Panc1 (cell line): ENCODE measurements at regions not wholly inside any gene's neighbourhood (a gene's known extent, or its start where the extent isn't known, plus 50 kb on each side); places are given as distances from the start of the nearest gene placed in this dataset.
"Not testable (repeated sequence)": the region's sequence is repeated elsewhere in the genome, so short reads cannot be mapped to it uniquely, and the experiment has no call there.

Source experiments
- ATAC-seq: fragments of 200-7000 bp; cut with Tn5 transposase; 2 replicates; pipeline ENCODE4 v1.9.1; 2020; ENCODE audit warnings: mild to moderate bottlenecking, moderate library complexity
- BruUV-seq: library from RNA; stranded (reverse); fragments of 400-500 nt; replicated peaks from 2 replicates; lab custom pipeline; 2021; lab: Mats Ljungman, UMichigan
- CTCF ChIA-PET: fragments of 300-600 bp; sonication (Branson Sonifier 250); formaldehyde crosslinking; loops from one replicate; lab custom pipeline; 2022; ENCODE audit warnings: antibody characterized with exemption; lab: Charles Lee
- POLR2A ChIA-PET: fragments of 300-600 bp; sonication (Branson Sonifier 250); formaldehyde crosslinking; loops from one replicate; lab custom pipeline; 2022; ENCODE audit warnings: antibody characterized with exemption; lab: Charles Lee
- DNase-seq: peaks from one replicate; pipeline ENCODE4 v3.0.0-alpha.2; 2010; ENCODE audit warnings: low read depth, low spot score
- H3K27ac ChIP-seq: 2 replicates; pipeline ENCODE4 v1.5.1; 2011; ENCODE audit warnings: mild to moderate bottlenecking, low read length, inconsistent platforms
- H3K27me3 ChIP-seq: fragments of 200-500 bp; sonication (Bioruptor generic); 2 replicates; pipeline ENCODE4 v1.6.0; 2014; ENCODE audit warnings: low read length, inconsistent platforms; ENCODE audit not compliant: control insufficient read depth, insufficient read depth
- H3K36me3 ChIP-seq: fragments of 200-500 bp; sonication (Bioruptor generic); 2 replicates; pipeline ENCODE4 v1.5.1; 2014; ENCODE audit warnings: inconsistent platforms, mild to moderate bottlenecking, low read length, moderate library complexity; ENCODE audit not compliant: control insufficient read depth, insufficient read depth
- H3K4me1 ChIP-seq: 2 replicates; pipeline ENCODE4 v1.5.1; 2011; ENCODE audit warnings: inconsistent platforms, mild to moderate bottlenecking, low read length, moderate library complexity; ENCODE audit not compliant: control insufficient read depth, insufficient read depth
- H3K4me3 ChIP-seq, 2 experiments: 2 replicates each; pipeline ENCODE4 v1.5.1; 2011 to 2012; ENCODE audit warnings: low read depth in 2 of 2, low read length in 2 of 2, mild to moderate bottlenecking in 2 of 2, inconsistent platforms in 1 of 2, moderate library complexity in 1 of 2
- H3K9me3 ChIP-seq: fragments of 200-500 bp; sonication (Bioruptor generic); 2 replicates; pipeline ENCODE4 v1.5.1; 2014; ENCODE audit warnings: low read depth, mild to moderate bottlenecking, inconsistent platforms, low read length, moderate library complexity; ENCODE audit not compliant: control insufficient read depth, insufficient read depth
- POLR2AphosphoS5 ChIP-seq: IDR thresholded peaks from 2 replicates; pipeline ENCODE4 v1.6.1; 2012; ENCODE audit warnings: mild to moderate bottlenecking, low read depth, low read length, moderate library complexity
- REST ChIP-seq, 2 experiments: IDR thresholded peaks; 2 replicates each; pipeline ENCODE4 v1.6.1; 2011 to 2012; ENCODE audit warnings: low read depth in 2 of 2, control low read depth in 1 of 2, low read length in 1 of 2, mild to moderate bottlenecking in 1 of 2, moderate library complexity in 1 of 2; ENCODE audit not compliant: insufficient read depth in 1 of 2
- TCF7L2 ChIP-seq: IDR thresholded peaks from 2 replicates; pipeline ENCODE4 v1.6.1; 2011; ENCODE audit warnings: mild to moderate bottlenecking, low read depth, low read length, inconsistent platforms
- in situ Hi-C: cut with HindIII; loops from 2 replicates; pipeline ENCODE4 v1.10.0; 2016; ENCODE audit warnings: low sequenced_read_pairs, low pct_unique_long_range_greater_than_20kb
- intact Hi-C: fragments of 100-400 bp; cut with micrococcal nuclease; formaldehyde crosslinking; loops from one replicate; pipeline ENCODE4 v1.10.0; 2022; ENCODE audit not compliant: unreplicated experiment
- TF ChIP-seq, protein P1 (sequence below): fragments of 450-650 bp; IDR thresholded peaks from 2 replicates; pipeline ENCODE4 v1.5.1; 2017; ENCODE audit warnings: mild to moderate bottlenecking

- ChIA-PET POLR2A (no interaction called here), CTCF (no interaction called here)
- DNase-seq (no peak), ATAC-seq (no peak)
- no TSS peak for BruUV-seq
- Histone ChIP-seq H3K27ac (peak overlapping the region; percentile 68), H3K27me3 (no peaks in the 10 kb centered on the region), H3K36me3 (no peaks in the 10 kb centered on the region), H3K4me1 (no peaks in the 10 kb centered on the region; the same call in 1 of the 2 replicates), H3K4me3 (no peak overlapping the region), H3K9me3 (no peaks in the 10 kb centered on the region)
- in situ Hi-C loops, result no loop called here
- no peak for TF ChIP-seq TCF7L2
- TF ChIP-seq POLR2AphosphoS5, result no peak
- TF ChIP-seq REST (IDR thresholded peaks at IDR 0.05; ENCODE audit: insufficient read depth in 1 of 2, low read depth in 2 of 2, low read length in 1 of 2), result no peak
- TF ChIP-seq, protein P1, sequence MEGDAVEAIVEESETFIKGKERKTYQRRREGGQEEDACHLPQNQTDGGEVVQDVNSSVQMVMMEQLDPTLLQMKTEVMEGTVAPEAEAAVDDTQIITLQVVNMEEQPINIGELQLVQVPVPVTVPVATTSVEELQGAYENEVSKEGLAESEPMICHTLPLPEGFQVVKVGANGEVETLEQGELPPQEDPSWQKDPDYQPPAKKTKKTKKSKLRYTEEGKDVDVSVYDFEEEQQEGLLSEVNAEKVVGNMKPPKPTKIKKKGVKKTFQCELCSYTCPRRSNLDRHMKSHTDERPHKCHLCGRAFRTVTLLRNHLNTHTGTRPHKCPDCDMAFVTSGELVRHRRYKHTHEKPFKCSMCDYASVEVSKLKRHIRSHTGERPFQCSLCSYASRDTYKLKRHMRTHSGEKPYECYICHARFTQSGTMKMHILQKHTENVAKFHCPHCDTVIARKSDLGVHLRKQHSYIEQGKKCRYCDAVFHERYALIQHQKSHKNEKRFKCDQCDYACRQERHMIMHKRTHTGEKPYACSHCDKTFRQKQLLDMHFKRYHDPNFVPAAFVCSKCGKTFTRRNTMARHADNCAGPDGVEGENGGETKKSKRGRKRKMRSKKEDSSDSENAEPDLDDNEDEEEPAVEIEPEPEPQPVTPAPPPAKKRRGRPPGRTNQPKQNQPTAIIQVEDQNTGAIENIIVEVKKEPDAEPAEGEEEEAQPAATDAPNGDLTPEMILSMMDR, result no peak
- intact Hi-C loops, result no loop called here
These were observed 160.6 kb upstream of the POU1F1 start for GRCh38 chr3:87436781-87437543.

DNA sequence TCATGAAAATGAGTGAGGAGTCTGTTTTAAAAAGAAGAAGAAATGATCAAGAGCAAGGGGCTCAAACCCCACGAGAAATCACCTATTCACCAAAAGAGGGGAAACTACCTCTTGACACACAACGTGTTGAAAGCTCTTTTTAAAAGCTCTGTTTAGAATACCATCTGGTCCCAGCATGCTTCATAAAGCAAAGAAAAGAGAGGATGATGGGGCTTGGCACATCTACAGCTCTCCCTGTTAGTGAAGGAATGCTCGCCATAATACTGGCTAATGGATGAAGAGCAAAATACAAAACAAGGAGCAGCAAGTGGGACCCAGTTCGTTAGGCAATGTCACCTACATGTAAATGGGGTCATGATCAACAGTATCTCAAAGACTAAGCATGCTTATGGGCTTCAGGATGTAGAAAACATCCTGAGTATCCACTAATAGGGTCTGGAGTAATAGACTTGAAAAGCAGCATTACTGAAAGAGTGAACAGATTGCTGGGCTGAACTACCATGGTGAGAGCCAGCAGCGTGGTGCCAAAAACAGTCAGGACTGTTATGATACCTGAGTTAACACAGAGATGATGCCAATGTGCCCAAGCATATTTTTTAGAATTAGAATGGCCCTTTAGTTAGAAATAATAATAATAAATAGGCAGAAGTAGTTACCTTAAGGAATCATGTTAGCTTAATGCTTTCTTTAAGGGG, 159.7 kb upstream of the POU1F1 start:
- DNase-seq (no peak), ATAC-seq (no peak)
- BruUV-seq, result no TSS peak
- no peaks in the 10 kb centered on the region for H3K36me3 ChIP-seq
- CTCF ChIA-PET, result no interaction called here
- TF ChIP-seq, protein P1, result no peak
- TF ChIP-seq POLR2AphosphoS5 (no peak), REST (IDR thresholded peaks at IDR 0.05; ENCODE audit: insufficient read depth in 1 of 2, low read depth in 2 of 2, low read length in 1 of 2) (no peak)
- POLR2A ChIA-PET, result no interaction called here
- H3K27me3 ChIP-seq, result no peaks in the 10 kb centered on the region
- intact Hi-C loops, result no loop called here
- H3K27ac ChIP-seq, result 0 out of 2 replicates have a peak overlapping the region, but pooled peaks have one; percentile 23
- no peaks in the 10 kb centered on the region for H3K9me3 ChIP-seq
- H3K4me1 ChIP-seq, result no peaks in the 10 kb centered on the region; the same call in 1 of the 2 replicates
- in situ Hi-C loops, result no loop called here
- H3K4me3 ChIP-seq, result no peak overlapping the region

GRCh38 chr3:87433445-87433844, 157.1 kb upstream of the POU1F1 start:
- H3K9me3 ChIP-seq, H3K27me3 ChIP-seq, H3K4me1 ChIP-seq, in situ Hi-C loops, H3K36me3 ChIP-seq, H3K27ac ChIP-seq, POLR2A ChIA-PET, DNase-seq, BruUV-seq, CTCF ChIA-PET, ATAC-seq, H3K4me3 ChIP-seq, intact Hi-C loops: not testable (repeated sequence)
